ENCODE measurements at regions not wholly inside any gene's neighbourhood (a gene's known extent, or its start where the extent isn't known, plus 50 kb on each side); places are given as distances from the start of the nearest gene placed in this dataset.
"Not testable (repeated sequence)": the region's sequence is repeated elsewhere in the genome, so short reads cannot be mapped to it uniquely, and the experiment has no call there.

- H3K79me2 ChIP-seq (ENCODE audit: insufficient read depth, low read length); H2AFZ ChIP-seq (ENCODE audit: low read depth, low read length); H3K27ac ChIP-seq (ENCODE audit: low read length); H3K27me3 ChIP-seq (ENCODE audit: insufficient read depth, low read length, poor library complexity); H3K9ac ChIP-seq (ENCODE audit: low read depth, low read length); H3K4me3 ChIP-seq (ENCODE audit: low read depth in 1 of 2, low read length in 2 of 2); H3K36me3 ChIP-seq (ENCODE audit: insufficient read depth, low read length); DNase-seq; ATAC-seq (ENCODE audit: insufficient read depth, low read depth); H3K4me2 ChIP-seq (ENCODE audit: insufficient read depth, low read length); H3K9me3 ChIP-seq (ENCODE audit: insufficient read depth, low read length, severe bottlenecking); H3K4me1 ChIP-seq (ENCODE audit: insufficient read depth, low read length); H4K20me1 ChIP-seq (ENCODE audit: insufficient read depth, low read length): not testable (repeated sequence)
These were observed 771.5 kb upstream of the CDH18 start for GRCh38 chr5:20759459-20759858.

GRCh38 chr5:20752179-20752578 is 764.2 kb upstream of the CDH18 start:
- not testable (repeated sequence) for H3K4me3 ChIP-seq (ENCODE audit: low read depth in 1 of 2, low read length in 2 of 2); H3K9me3 ChIP-seq (ENCODE audit: insufficient read depth, low read length, severe bottlenecking); H3K27me3 ChIP-seq (ENCODE audit: insufficient read depth, low read length, poor library complexity); H4K20me1 ChIP-seq (ENCODE audit: insufficient read depth, low read length); H3K79me2 ChIP-seq (ENCODE audit: insufficient read depth, low read length); H2AFZ ChIP-seq (ENCODE audit: low read depth, low read length); H3K4me2 ChIP-seq (ENCODE audit: insufficient read depth, low read length); H3K36me3 ChIP-seq (ENCODE audit: insufficient read depth, low read length); H3K27ac ChIP-seq (ENCODE audit: low read length); H3K9ac ChIP-seq (ENCODE audit: low read depth, low read length); H3K4me1 ChIP-seq (ENCODE audit: insufficient read depth, low read length); DNase-seq; ATAC-seq (ENCODE audit: insufficient read depth, low read depth)

- not testable (repeated sequence) for H3K4me3 ChIP-seq (ENCODE audit: low read depth in 1 of 2, low read length in 2 of 2); H3K36me3 ChIP-seq (ENCODE audit: insufficient read depth, low read length); H3K9ac ChIP-seq (ENCODE audit: low read depth, low read length); H3K4me1 ChIP-seq (ENCODE audit: insufficient read depth, low read length); H3K27ac ChIP-seq (ENCODE audit: low read length); H2AFZ ChIP-seq (ENCODE audit: low read depth, low read length); H4K20me1 ChIP-seq (ENCODE audit: insufficient read depth, low read length); H3K79me2 ChIP-seq (ENCODE audit: insufficient read depth, low read length); H3K4me2 ChIP-seq (ENCODE audit: insufficient read depth, low read length); H3K9me3 ChIP-seq (ENCODE audit: insufficient read depth, low read length, severe bottlenecking); ATAC-seq (ENCODE audit: insufficient read depth, low read depth); DNase-seq; H3K27me3 ChIP-seq (ENCODE audit: insufficient read depth, low read length, poor library complexity)
These were observed 747.7 kb upstream of the CDH18 start for GRCh38 chr5:20735715-20736114.

- H3K4me2 ChIP-seq (ENCODE audit: insufficient read depth, low read length); H3K4me1 ChIP-seq (ENCODE audit: insufficient read depth, low read length); DNase-seq; H2AFZ ChIP-seq (ENCODE audit: low read depth, low read length); H3K27me3 ChIP-seq (ENCODE audit: insufficient read depth, low read length, poor library complexity); H3K27ac ChIP-seq (ENCODE audit: low read length); H3K36me3 ChIP-seq (ENCODE audit: insufficient read depth, low read length); H4K20me1 ChIP-seq (ENCODE audit: insufficient read depth, low read length); ATAC-seq (ENCODE audit: insufficient read depth, low read depth); H3K4me3 ChIP-seq (ENCODE audit: low read depth in 1 of 2, low read length in 2 of 2); H3K79me2 ChIP-seq (ENCODE audit: insufficient read depth, low read length); H3K9me3 ChIP-seq (ENCODE audit: insufficient read depth, low read length, severe bottlenecking); H3K9ac ChIP-seq (ENCODE audit: low read depth, low read length): not testable (repeated sequence)
These were observed 744.2 kb upstream of the CDH18 start for GRCh38 chr5:20732223-20732622.

- not testable (repeated sequence) for H3K9ac ChIP-seq (ENCODE audit: low read depth, low read length); H2AFZ ChIP-seq (ENCODE audit: low read depth, low read length); H3K27ac ChIP-seq (ENCODE audit: low read length); H3K4me3 ChIP-seq (ENCODE audit: low read depth in 1 of 2, low read length in 2 of 2); H3K36me3 ChIP-seq (ENCODE audit: insufficient read depth, low read length); H3K9me3 ChIP-seq (ENCODE audit: insufficient read depth, low read length, severe bottlenecking); DNase-seq; ATAC-seq (ENCODE audit: insufficient read depth, low read depth); H3K27me3 ChIP-seq (ENCODE audit: insufficient read depth, low read length, poor library complexity); H4K20me1 ChIP-seq (ENCODE audit: insufficient read depth, low read length); H3K4me2 ChIP-seq (ENCODE audit: insufficient read depth, low read length); H3K79me2 ChIP-seq (ENCODE audit: insufficient read depth, low read length); H3K4me1 ChIP-seq (ENCODE audit: insufficient read depth, low read length)
These were observed 733.3 kb upstream of the CDH18 start for GRCh38 chr5:20721286-20721685.

GRCh38 chr5:20711520-20712155 is 723.6 kb upstream of the CDH18 start:
- H3K4me3 ChIP-seq (ENCODE audit: low read depth in 1 of 2, low read length in 2 of 2); H3K36me3 ChIP-seq (ENCODE audit: insufficient read depth, low read length); H3K27ac ChIP-seq (ENCODE audit: low read length); H3K27me3 ChIP-seq (ENCODE audit: insufficient read depth, low read length, poor library complexity); H3K4me1 ChIP-seq (ENCODE audit: insufficient read depth, low read length); H3K9me3 ChIP-seq (ENCODE audit: insufficient read depth, low read length, severe bottlenecking); H3K4me2 ChIP-seq (ENCODE audit: insufficient read depth, low read length); H4K20me1 ChIP-seq (ENCODE audit: insufficient read depth, low read length); DNase-seq; H2AFZ ChIP-seq (ENCODE audit: low read depth, low read length); H3K79me2 ChIP-seq (ENCODE audit: insufficient read depth, low read length); ATAC-seq (ENCODE audit: insufficient read depth, low read depth); H3K9ac ChIP-seq (ENCODE audit: low read depth, low read length): not testable (repeated sequence)

- not testable (repeated sequence) for H2AFZ ChIP-seq (ENCODE audit: low read depth, low read length); H3K36me3 ChIP-seq (ENCODE audit: insufficient read depth, low read length); H3K9me3 ChIP-seq (ENCODE audit: insufficient read depth, low read length, severe bottlenecking); H3K9ac ChIP-seq (ENCODE audit: low read depth, low read length); H3K4me2 ChIP-seq (ENCODE audit: insufficient read depth, low read length); ATAC-seq (ENCODE audit: insufficient read depth, low read depth); H4K20me1 ChIP-seq (ENCODE audit: insufficient read depth, low read length); H3K27me3 ChIP-seq (ENCODE audit: insufficient read depth, low read length, poor library complexity); H3K4me3 ChIP-seq (ENCODE audit: low read depth in 1 of 2, low read length in 2 of 2); H3K4me1 ChIP-seq (ENCODE audit: insufficient read depth, low read length); H3K79me2 ChIP-seq (ENCODE audit: insufficient read depth, low read length); H3K27ac ChIP-seq (ENCODE audit: low read length); DNase-seq
These were observed 719.6 kb upstream of the CDH18 start for GRCh38 chr5:20707634-20708033.

Measured in DND-41 (cell line).